Lower leg skin (tissue), 4 donors: ENCODE measurements at regions not wholly inside any gene's neighbourhood (a gene's known extent, or its start where the extent isn't known, plus 50 kb on each side); places are given as distances from the start of the nearest gene placed in this dataset.

Experiments used
- DNase-seq, 2 donors: peaks; one replicate each; pipeline ENCODE4 v3.0.0-alpha.2; 2019; ENCODE audit warnings: low spot score in 2 of 2
- H3K4me3 ChIP-seq: fragments of 200-600 bp; sonication (generic); 2 replicates; pipeline ENCODE4 v1.5.1; 2017; ENCODE audit warnings: mild to moderate bottlenecking, low read depth; ENCODE audit not compliant: poor library complexity, severe bottlenecking
- CTCF ChIP-seq, 3 donors: fragments of 450-650 bp; IDR thresholded peaks; one replicate each; pipeline ENCODE4 v1.5.1; 2016; ENCODE audit warnings: antibody characterized with exemption in 3 of 3, mild to moderate bottlenecking in 3 of 3, moderate library complexity in 2 of 3
- POLR2A ChIP-seq, 2 donors: fragments of 450-650 bp; IDR thresholded peaks; one replicate each; pipeline ENCODE4 v1.6.1; 2016 to 2017; ENCODE audit warnings: antibody characterized with exemption in 2 of 2, mild to moderate bottlenecking in 1 of 2, moderate library complexity in 1 of 2
- WGBS, 2 donors: methylation state at CpG; one replicate each; pipeline ENCODE4 v1.1.5; 2018; 5-methylcytosine and 5-hydroxymethylcytosine counted together
- intact Hi-C: fragments of 100-400 bp; cut with DNase I; formaldehyde crosslinking; loops from one replicate; pipeline ENCODE4 v1.15.0; 2023; ENCODE audit warnings: low total_unique reads

GRCh38 chr14:54152351-54152750 lies 195.7 kb upstream of the BMP4 start:
- no peak overlapping the region for H3K4me3 ChIP-seq
- WGBS, 2 donors: 92 to 98% methylated on average over 8 of the region's 8 CpGs
- DNase-seq: no peak
- TF ChIP-seq POLR2A (IDR thresholded peaks at IDR 0.05): no peak
- no peak for TF ChIP-seq CTCF (IDR thresholded peaks at IDR 0.05)
- intact Hi-C loops: no loop called here

GRCh38 chr14:54166049-54166950 lies 209.7 kb upstream of the BMP4 start:
- H3K4me3 ChIP-seq: no peak overlapping the region
- 60 to 70% methylated on average over 8 of the region's 8 CpGs for WGBS, 2 donors
- intact Hi-C loops: no loop called here
- no peak for DNase-seq
- no peak for TF ChIP-seq POLR2A (IDR thresholded peaks at IDR 0.05)
- TF ChIP-seq CTCF (IDR thresholded peaks at IDR 0.05): no peak

GRCh38 chr14:54168489-54168888 lies 211.9 kb upstream of the BMP4 start:
- no peak overlapping the region for H3K4me3 ChIP-seq
- no peak for DNase-seq
- 80 to 86% methylated on average over 4 of the region's 4 CpGs for WGBS, 2 donors
- intact Hi-C loops: no loop called here
- TF ChIP-seq POLR2A (IDR thresholded peaks at IDR 0.05): no peak
- TF ChIP-seq CTCF (IDR thresholded peaks at IDR 0.05): no peak

GRCh38 chr14:54169254-54169924 lies 212.8 kb upstream of the BMP4 start:
- intact Hi-C loops: no loop called here
- TF ChIP-seq POLR2A (IDR thresholded peaks at IDR 0.05) (no peak), CTCF (IDR thresholded peaks at IDR 0.05) (no peak)
- no peak overlapping the region for H3K4me3 ChIP-seq
- 25% methylated on average over 4 of the region's 4 CpGs for WGBS, 2 donors
- no peak for DNase-seq

GRCh38 chr14:54170301-54170700 lies 213.7 kb upstream of the BMP4 start:
- DNase-seq: no peak
- no peak for TF ChIP-seq CTCF (IDR thresholded peaks at IDR 0.05)
- TF ChIP-seq POLR2A (IDR thresholded peaks at IDR 0.05): no peak
- H3K4me3 ChIP-seq: no peak overlapping the region
- intact Hi-C loops: loop anchor here (5.0 to 10.0 kb wide), 2 partner anchors 623 to 736 kb away; no protein-coding TSS in a partner anchor
